Sigmoid colon (tissue), 3 donors: ENCODE measurements at regions not wholly inside any gene's neighbourhood (a gene's known extent, or its start where the extent isn't known, plus 50 kb on each side); places are given as distances from the start of the nearest gene placed in this dataset.

Experiments
- POLR2A ChIP-seq, 2 donors: fragments of 450-650 bp; IDR thresholded peaks; one replicate each; pipeline ENCODE4 v1.6.1; 2016; ENCODE audit warnings: antibody characterized with exemption in 2 of 2, mild to moderate bottlenecking in 2 of 2, moderate library complexity in 2 of 2
- TF ChIP-seq, protein P1 (sequence below), 4 experiments: fragments of 450-650 bp in 3 of 4; fragments of 200-600 bp in 1 of 4; IDR thresholded peaks; one replicate each; pipeline ENCODE4 v1.5.1; 2016 to 2019; ENCODE audit warnings: antibody characterized with exemption in 4 of 4, mild to moderate bottlenecking in 3 of 4, moderate library complexity in 2 of 4

DNA sequence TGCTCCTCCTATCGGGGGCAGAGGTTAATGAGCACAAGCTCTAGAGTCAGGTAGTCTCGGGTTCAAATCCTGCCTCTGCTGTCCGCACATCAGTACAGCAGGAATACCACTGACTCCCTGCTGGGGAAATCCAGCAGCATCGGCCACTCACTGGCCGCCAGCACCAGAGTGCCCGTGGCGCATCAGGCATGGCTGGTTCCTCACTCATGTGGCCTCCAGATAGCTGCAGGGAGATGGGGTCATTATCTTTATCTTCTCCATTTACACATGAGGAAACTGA is 137.6 kb upstream of the COL5A1 start:
- no peak for TF ChIP-seq POLR2A (IDR thresholded peaks at IDR 0.05)
- TF ChIP-seq, protein P1, sequence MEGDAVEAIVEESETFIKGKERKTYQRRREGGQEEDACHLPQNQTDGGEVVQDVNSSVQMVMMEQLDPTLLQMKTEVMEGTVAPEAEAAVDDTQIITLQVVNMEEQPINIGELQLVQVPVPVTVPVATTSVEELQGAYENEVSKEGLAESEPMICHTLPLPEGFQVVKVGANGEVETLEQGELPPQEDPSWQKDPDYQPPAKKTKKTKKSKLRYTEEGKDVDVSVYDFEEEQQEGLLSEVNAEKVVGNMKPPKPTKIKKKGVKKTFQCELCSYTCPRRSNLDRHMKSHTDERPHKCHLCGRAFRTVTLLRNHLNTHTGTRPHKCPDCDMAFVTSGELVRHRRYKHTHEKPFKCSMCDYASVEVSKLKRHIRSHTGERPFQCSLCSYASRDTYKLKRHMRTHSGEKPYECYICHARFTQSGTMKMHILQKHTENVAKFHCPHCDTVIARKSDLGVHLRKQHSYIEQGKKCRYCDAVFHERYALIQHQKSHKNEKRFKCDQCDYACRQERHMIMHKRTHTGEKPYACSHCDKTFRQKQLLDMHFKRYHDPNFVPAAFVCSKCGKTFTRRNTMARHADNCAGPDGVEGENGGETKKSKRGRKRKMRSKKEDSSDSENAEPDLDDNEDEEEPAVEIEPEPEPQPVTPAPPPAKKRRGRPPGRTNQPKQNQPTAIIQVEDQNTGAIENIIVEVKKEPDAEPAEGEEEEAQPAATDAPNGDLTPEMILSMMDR (IDR thresholded peaks at IDR 0.05): no peak
